ENCODE measurements at regions not wholly inside any gene's neighbourhood (a gene's known extent, or its start where the extent isn't known, plus 50 kb on each side); places are given as distances from the start of the nearest gene placed in this dataset.
A peak's percentile ranks its signal among the peaks of the same experiment; 100 is the strongest.

- Mint-ChIP-seq H3K4me3 (ENCODE audit: unreplicated experiment) (no peak overlapping the region), H3K9me3 (ENCODE audit: unreplicated experiment) (no peaks in the 10 kb centered on the region), H3K27me3 (ENCODE audit: unreplicated experiment) (no peaks in the 10 kb centered on the region), H3K4me1 (ENCODE audit: unreplicated experiment) (peaks cover 49% of the 10 kb centered on the region), H3K36me3 (ENCODE audit: unreplicated experiment) (no peaks in the 10 kb centered on the region), H3K27ac (ENCODE audit: unreplicated experiment) (no peak overlapping the region)
- DNase-seq (ENCODE audit: extremely low spot score, unreplicated experiment): no peak
- TF ChIP-seq CTCF (IDR thresholded peaks at IDR 0.05): no peak
These were observed 2775.0 kb downstream of the PCDH9 start for GRCh38 chr13:64455124-64455523.

- H3K27ac Mint-ChIP-seq (ENCODE audit: unreplicated experiment): no peak overlapping the region
- no peaks in the 10 kb centered on the region for H3K9me3 Mint-ChIP-seq (ENCODE audit: unreplicated experiment)
- no peak for TF ChIP-seq CTCF (IDR thresholded peaks at IDR 0.05)
- H3K36me3 Mint-ChIP-seq (ENCODE audit: unreplicated experiment): no peaks in the 10 kb centered on the region
- no peak overlapping the region for H3K4me3 Mint-ChIP-seq (ENCODE audit: unreplicated experiment)
- no peak for DNase-seq (ENCODE audit: extremely low spot score, unreplicated experiment)
- no peaks in the 10 kb centered on the region for H3K27me3 Mint-ChIP-seq (ENCODE audit: unreplicated experiment)
- peaks cover 40% of the 10 kb centered on the region for H3K4me1 Mint-ChIP-seq (ENCODE audit: unreplicated experiment)
These were observed 2776.3 kb downstream of the PCDH9 start for GRCh38 chr13:64453831-64454230.

- peak; percentile 31 for TF ChIP-seq CTCF (IDR thresholded peaks at IDR 0.05)
- Mint-ChIP-seq H3K4me3 (ENCODE audit: unreplicated experiment) (no peak overlapping the region), H3K4me1 (ENCODE audit: unreplicated experiment) (no peaks in the 10 kb centered on the region), H3K9me3 (ENCODE audit: unreplicated experiment) (no peaks in the 10 kb centered on the region), H3K36me3 (ENCODE audit: unreplicated experiment) (no peaks in the 10 kb centered on the region), H3K27me3 (ENCODE audit: unreplicated experiment) (no peaks in the 10 kb centered on the region), H3K27ac (ENCODE audit: unreplicated experiment) (no peak overlapping the region)
- no peak for DNase-seq (ENCODE audit: extremely low spot score, unreplicated experiment)
These were observed 2783.8 kb downstream of the PCDH9 start for GRCh38 chr13:64446372-64446771.

GRCh38 chr13:64441740-64442139 lies 2788.4 kb downstream of the PCDH9 start:
- Mint-ChIP-seq H3K4me1 (ENCODE audit: unreplicated experiment) (no peaks in the 10 kb centered on the region), H3K27ac (ENCODE audit: unreplicated experiment) (no peak overlapping the region), H3K27me3 (ENCODE audit: unreplicated experiment) (no peaks in the 10 kb centered on the region), H3K9me3 (ENCODE audit: unreplicated experiment) (no peaks in the 10 kb centered on the region), H3K36me3 (ENCODE audit: unreplicated experiment) (no peaks in the 10 kb centered on the region), H3K4me3 (ENCODE audit: unreplicated experiment) (no peak overlapping the region)
- no peak for TF ChIP-seq CTCF (IDR thresholded peaks at IDR 0.05)
- no peak for DNase-seq (ENCODE audit: extremely low spot score, unreplicated experiment)

GRCh38 chr13:64438084-64438483 lies 2792.1 kb downstream of the PCDH9 start:
- Mint-ChIP-seq H3K27ac (ENCODE audit: unreplicated experiment) (no peak overlapping the region), H3K36me3 (ENCODE audit: unreplicated experiment) (no peaks in the 10 kb centered on the region), H3K4me3 (ENCODE audit: unreplicated experiment) (no peak overlapping the region), H3K4me1 (ENCODE audit: unreplicated experiment) (no peaks in the 10 kb centered on the region), H3K27me3 (ENCODE audit: unreplicated experiment) (no peaks in the 10 kb centered on the region), H3K9me3 (ENCODE audit: unreplicated experiment) (peaks cover 9% of the 10 kb centered on the region)
- no peak for TF ChIP-seq CTCF (IDR thresholded peaks at IDR 0.05)
- DNase-seq (ENCODE audit: extremely low spot score, unreplicated experiment): no peak
